Fibroblast of pulmonary artery (primary cell): ENCODE measurements at regions not wholly inside any gene's neighbourhood (a gene's known extent, or its start where the extent isn't known, plus 50 kb on each side); places are given as distances from the start of the nearest gene placed in this dataset.
A peak's percentile ranks its signal among the peaks of the same experiment; 100 is the strongest.

Experiments used
- DNase-seq: peaks from one replicate; pipeline ENCODE4 v3.0.0-alpha.2; 2010; ENCODE audit warnings: low read depth
- H3K4me3 ChIP-seq: replicated peaks from 2 replicates; pipeline ENCODE4 v1.5.1; 2011; ENCODE audit warnings: low read depth, mild to moderate bottlenecking, control low read depth, low read length, moderate library complexity
- TF ChIP-seq, protein P1 (sequence below): IDR thresholded peaks from 2 replicates; pipeline ENCODE4 v1.5.1; 2011; ENCODE audit warnings: mild to moderate bottlenecking, control low read depth, low read length, inconsistent platforms; ENCODE audit errors: missing control alignments

DNA sequence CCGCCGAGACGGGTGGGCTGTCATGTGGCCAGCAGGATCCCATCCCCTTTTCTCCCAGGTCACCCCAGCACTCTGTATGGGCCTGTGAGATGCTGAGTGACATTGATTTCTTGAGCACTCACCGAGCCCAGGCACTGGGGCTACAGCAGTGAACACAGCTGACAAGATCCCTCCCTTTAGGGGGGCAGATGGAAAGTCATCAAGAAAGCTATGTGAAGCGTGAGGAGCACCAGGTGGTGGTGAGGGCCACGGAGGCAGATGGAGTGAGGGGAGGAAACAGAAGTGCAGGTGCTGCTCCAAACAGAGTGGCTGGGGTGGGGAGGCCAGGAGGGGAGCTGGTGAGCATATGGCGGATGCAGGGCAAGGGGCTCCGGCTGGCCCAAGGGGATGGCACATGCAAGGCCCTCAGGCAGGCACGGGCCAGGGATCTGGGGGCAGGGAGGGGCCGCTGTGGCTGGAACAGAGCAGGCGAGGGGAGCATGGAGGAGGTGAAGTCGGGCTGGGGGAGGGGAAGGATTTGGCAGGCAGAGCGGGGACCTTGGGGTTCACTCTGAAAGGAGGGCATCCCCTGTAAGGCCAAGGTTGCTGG lies 184.0 kb downstream of the BMP7 start:
- no peak for DNase-seq
- TF ChIP-seq, protein P1, sequence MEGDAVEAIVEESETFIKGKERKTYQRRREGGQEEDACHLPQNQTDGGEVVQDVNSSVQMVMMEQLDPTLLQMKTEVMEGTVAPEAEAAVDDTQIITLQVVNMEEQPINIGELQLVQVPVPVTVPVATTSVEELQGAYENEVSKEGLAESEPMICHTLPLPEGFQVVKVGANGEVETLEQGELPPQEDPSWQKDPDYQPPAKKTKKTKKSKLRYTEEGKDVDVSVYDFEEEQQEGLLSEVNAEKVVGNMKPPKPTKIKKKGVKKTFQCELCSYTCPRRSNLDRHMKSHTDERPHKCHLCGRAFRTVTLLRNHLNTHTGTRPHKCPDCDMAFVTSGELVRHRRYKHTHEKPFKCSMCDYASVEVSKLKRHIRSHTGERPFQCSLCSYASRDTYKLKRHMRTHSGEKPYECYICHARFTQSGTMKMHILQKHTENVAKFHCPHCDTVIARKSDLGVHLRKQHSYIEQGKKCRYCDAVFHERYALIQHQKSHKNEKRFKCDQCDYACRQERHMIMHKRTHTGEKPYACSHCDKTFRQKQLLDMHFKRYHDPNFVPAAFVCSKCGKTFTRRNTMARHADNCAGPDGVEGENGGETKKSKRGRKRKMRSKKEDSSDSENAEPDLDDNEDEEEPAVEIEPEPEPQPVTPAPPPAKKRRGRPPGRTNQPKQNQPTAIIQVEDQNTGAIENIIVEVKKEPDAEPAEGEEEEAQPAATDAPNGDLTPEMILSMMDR, result no peak
- no peak overlapping the region for H3K4me3 ChIP-seq

DNA sequence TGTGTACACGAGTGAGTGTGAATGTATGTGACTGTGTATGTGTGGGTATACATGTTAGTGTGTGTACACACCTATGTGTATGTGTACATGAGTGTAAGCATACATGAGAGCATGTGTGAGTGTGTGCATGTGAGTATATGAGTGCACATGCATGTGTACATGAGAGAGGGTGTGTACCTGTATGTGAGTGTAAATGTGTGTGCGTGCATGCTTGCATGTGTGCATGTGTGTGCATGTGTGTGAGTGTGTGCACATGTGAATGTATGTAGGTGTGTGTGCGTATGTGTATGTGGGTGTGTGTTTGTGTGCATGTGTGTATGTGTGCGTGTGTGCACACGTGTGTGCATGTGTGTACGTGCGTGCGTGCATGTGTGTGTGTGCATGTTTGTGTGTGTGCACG lies 183.4 kb downstream of the BMP7 start:
- DNase-seq, result no peak
- TF ChIP-seq, protein P1, result no peak
- no peak overlapping the region for H3K4me3 ChIP-seq

DNA sequence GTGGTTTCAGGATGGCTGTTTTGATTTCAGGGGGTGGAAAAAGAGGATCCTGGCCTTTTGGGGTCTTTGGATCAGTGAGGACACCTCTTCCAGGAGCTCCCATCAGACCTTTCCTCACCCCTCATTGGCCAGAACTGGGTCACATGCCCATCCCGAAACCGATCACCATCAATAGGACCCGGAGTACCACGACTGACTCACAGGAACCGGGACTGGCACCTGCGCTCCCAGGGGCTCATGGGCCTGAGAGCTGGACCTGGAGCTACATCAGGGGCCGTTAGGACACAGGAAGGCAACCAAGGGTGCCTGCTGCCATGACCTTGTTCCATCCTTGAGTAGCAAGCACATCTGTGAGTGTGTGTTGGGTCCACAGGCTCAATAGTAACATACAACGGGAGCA lies 180.4 kb downstream of the BMP7 start:
- TF ChIP-seq, protein P1, result no peak
- H3K4me3 ChIP-seq, result no peak overlapping the region
- no peak for DNase-seq

DNA sequence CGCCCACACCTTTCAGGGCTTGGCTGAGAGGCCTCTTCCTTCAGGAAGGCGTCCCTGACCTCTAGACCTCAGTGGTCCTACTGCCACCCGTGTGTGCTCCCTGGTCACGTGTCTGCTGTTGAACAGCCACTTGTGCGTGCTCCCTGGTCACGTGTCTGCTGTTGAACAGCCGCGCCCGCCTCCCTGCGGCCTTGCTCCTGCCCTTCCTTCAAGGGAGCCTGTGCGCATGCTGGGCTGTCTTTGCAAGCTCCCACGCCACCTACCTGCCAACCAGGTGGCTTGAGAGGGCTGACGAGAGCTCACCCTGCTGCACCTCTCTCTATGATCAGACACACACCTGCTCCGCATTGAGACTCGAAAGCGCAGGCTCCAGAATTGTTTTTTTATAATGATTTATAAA lies 179.3 kb downstream of the BMP7 start:
- no peak overlapping the region for H3K4me3 ChIP-seq
- TF ChIP-seq, protein P1, result no peak
- no peak for DNase-seq

DNA sequence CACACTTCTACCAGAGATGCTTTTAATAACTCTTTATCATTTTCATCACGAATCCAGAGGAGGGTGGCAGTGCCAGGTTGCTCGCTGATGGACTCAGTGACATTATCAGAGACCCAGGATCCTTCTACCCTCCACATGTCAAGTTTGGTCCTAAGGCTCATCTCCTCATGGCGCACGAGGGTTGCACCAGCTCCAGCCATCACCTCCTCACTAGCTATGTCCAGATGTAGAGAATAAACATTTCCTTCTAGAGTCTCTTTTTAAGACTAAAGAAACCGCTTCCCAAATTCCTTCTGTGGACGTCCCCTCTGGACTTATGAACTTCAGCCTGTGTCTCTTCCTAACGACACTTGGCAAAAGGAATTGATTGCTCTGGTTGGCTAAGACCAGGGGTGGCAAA lies 178.7 kb downstream of the BMP7 start:
- no peak overlapping the region for H3K4me3 ChIP-seq
- no peak for DNase-seq
- TF ChIP-seq, protein P1, result no peak

DNA sequence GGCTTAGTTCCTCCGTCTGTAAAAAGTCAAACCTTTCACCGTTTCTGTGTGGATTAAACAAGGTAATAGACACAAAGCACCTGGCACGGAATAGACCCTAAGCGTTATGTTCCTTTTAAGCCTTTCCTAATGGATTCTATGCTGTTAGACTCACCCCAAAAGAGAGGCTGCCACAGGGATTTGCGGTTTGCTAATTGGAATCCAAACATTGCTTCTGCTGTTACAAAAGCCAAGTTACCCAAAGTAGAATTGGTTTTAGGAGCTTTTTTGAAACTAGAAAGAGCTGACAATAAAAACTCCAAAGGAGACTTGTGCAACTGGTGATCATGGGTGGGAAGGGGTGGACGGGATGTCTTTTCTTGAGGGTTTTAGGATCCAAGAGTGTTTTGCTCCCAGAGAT lies 178.0 kb downstream of the BMP7 start:
- no peak for DNase-seq
- no peak overlapping the region for H3K4me3 ChIP-seq
- TF ChIP-seq, protein P1, result no peak

DNA sequence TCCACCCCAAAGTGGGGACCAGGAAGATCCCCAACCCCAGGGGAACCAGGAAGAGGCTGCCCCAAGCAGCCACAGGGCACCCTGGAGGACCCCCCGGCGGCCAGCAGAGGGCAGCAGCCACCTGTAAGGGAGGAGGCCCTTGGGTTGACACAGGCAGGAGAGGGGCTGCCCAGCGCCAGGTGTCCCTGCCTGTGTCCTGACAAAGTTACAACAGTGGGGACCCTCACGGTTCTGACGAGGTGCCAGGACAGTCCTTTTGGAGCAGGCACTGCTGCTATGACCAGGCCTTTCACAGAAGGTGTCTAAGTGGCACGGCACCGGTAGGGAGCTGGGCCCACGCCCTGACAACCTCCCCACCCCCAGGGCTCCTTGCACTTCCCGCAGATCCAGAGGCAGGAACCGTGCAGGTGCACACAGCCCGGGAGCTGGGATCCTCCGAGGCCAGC lies 176.7 kb downstream of the BMP7 start:
- no peak overlapping the region for H3K4me3 ChIP-seq
- DNase-seq, result peak; percentile 32
- TF ChIP-seq, protein P1, result peak; percentile 75
